AG04450 (cell line): ENCODE measurements at regions not wholly inside any gene's neighbourhood (a gene's known extent, or its start where the extent isn't known, plus 50 kb on each side); places are given as distances from the start of the nearest gene placed in this dataset.

Experiments used
- CTCF ChIA-PET: fragments of 300-600, 350-600 bp; formaldehyde crosslinking; extraction: SDS; loops from one replicate; lab custom pipeline; 2022; ENCODE audit warnings: antibody characterized with exemption, inconsistent platforms; lab: Charles Lee
- POLR2A ChIA-PET: fragments of 350-600 bp; formaldehyde crosslinking; extraction: SDS; loops from one replicate; lab custom pipeline; 2021; ENCODE audit warnings: antibody characterized with exemption, inconsistent platforms; lab: Yijun Ruan, JAX
- DNase-seq: peaks from one replicate; pipeline ENCODE4 v3.0.0-alpha.2; 2011; ENCODE audit warnings: low read depth, low spot score
- H3K27ac ChIP-seq: one replicate; pipeline ENCODE4 v1.5.1; 2012; ENCODE audit warnings: low read depth, low read length, control low read depth
- H3K27me3 ChIP-seq: one replicate; pipeline ENCODE4 v1.6.0; 2012; ENCODE audit warnings: low read length; ENCODE audit not compliant: control insufficient read depth, insufficient read depth
- H3K4me3 ChIP-seq: 2 replicates; pipeline ENCODE4 v1.5.1; 2011; ENCODE audit warnings: mild to moderate bottlenecking, low read depth, low read length, control low read depth
- H3K9me3 ChIP-seq: 2 replicates; pipeline ENCODE4 v1.5.1; 2012; ENCODE audit warnings: low read length; ENCODE audit not compliant: control insufficient read depth, insufficient read depth
- CTCF ChIP-seq: IDR thresholded peaks from 2 replicates; pipeline ENCODE4 v1.5.1; 2011; ENCODE audit warnings: low read depth, low read length, control low read depth, inconsistent platforms

- Histone ChIP-seq H3K4me3 (no peak overlapping the region), H3K27me3 (no peaks in the 10 kb centered on the region), H3K9me3 (no peaks in the 10 kb centered on the region), H3K27ac (no peak overlapping the region)
- TF ChIP-seq CTCF = no peak
- CTCF ChIA-PET = interaction anchor here (1.3 to 3.0 kb wide), 4 partner anchors 9 to 479 kb away, joined by 4 to 23 read pairs (median 9); no protein-coding TSS in a partner anchor
- POLR2A ChIA-PET = no interaction called here
- no peak for DNase-seq
These were observed 355.6 kb upstream of the DDI1 start for GRCh38 chr11:103680826-103681225.

GRCh38 chr11:103681855-103682254 lies 354.6 kb upstream of the DDI1 start:
- Histone ChIP-seq H3K9me3 (no peaks in the 10 kb centered on the region), H3K4me3 (no peak overlapping the region), H3K27ac (no peak overlapping the region), H3K27me3 (no peaks in the 10 kb centered on the region)
- ChIA-PET POLR2A (no interaction called here), CTCF (interaction anchor here (0.9 to 3.0 kb wide), 23 partner anchors 10 to 761 kb away, joined by 3 to 23 read pairs (median 4); partner anchors contain the start of gene PDGFD)
- no peak for DNase-seq
- TF ChIP-seq CTCF = no peak

DNA sequence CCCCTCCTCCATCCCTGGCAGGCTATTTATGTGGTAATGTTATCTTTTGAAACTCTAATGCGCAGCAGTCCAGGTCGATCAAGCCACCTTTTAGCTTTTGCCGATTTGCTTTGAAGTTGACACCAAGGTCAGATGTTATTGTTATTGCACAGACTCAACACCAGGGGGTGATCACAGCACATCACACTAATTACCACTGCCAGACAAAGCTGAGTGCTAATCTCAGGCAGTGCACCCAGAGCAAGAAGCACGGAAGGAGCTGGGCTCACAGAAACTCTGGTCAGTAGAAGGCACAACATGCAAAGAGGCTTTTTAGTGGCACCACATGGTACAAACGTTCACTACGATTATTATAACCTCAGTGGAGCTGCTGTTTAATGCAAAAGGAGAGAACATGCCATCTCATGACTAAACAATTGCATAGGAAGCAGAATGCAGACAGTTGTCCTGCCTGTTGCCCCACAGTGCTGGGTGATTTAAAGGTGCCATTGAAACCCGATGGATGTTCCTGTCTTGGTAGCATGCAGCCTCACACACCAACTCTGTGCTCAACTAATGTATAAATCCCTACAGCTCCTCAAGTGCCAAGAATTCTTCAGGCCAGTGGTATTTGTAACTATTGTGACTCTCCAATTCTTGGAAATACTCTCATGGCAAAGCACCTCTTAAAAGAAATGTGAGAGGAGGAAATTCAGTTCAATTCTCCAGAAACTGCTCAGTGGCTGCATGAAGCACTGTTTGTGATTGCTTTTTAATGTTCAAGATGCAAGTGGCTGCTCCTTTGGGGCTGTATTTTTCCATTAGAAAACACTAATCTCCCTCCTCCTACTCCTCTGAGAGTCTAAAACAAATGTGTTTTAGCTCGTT lies 353.9 kb upstream of the DDI1 start:
- Histone ChIP-seq H3K27me3 (no peaks in the 10 kb centered on the region), H3K9me3 (no peaks in the 10 kb centered on the region), H3K4me3 (no peak overlapping the region), H3K27ac (no peak overlapping the region)
- peak; percentile 75 for TF ChIP-seq CTCF
- POLR2A ChIA-PET = no interaction called here
- CTCF ChIA-PET = interaction anchor here (0.5 to 3.0 kb wide), 27 partner anchors 9 to 1121 kb away, joined by 3 to 23 read pairs (median 4); partner anchors contain the start of gene PDGFD
- DNase-seq = peak; percentile 39

GRCh38 chr11:103683576-103683975 lies 352.9 kb upstream of the DDI1 start:
- H3K9me3 ChIP-seq = no peaks in the 10 kb centered on the region
- ChIA-PET CTCF (interaction anchor here (1.2 to 3.0 kb wide), 5 partner anchors 10 to 480 kb away, joined by 4 to 23 read pairs (median 5); partner anchors contain the start of gene PDGFD), POLR2A (no interaction called here)
- no peak for TF ChIP-seq CTCF
- H3K27ac ChIP-seq = no peak overlapping the region
- no peak for DNase-seq
- no peaks in the 10 kb centered on the region for H3K27me3 ChIP-seq
- H3K4me3 ChIP-seq = no peak overlapping the region

DNA sequence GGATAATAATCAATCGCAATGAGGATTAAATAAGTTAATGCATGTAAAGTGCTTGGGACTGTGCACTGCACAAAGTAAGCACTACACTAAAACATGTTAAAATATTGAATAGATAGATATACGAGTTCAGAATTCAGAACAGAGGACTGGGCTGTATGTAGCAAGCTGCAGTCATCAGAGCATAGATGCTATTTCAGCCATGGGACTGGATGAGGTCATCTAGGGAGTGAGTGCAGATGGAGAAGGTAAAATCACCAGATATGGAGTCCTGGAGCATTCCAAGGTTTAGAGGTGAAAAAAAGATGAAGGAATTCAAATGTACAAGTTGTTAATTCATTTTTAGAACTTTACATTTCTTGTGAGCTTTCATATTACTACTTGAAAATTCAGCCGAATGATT lies 347.5 kb upstream of the DDI1 start:
- POLR2A ChIA-PET = no interaction called here
- no peak for DNase-seq
- Histone ChIP-seq H3K4me3 (no peak overlapping the region), H3K27ac (no peak overlapping the region), H3K27me3 (no peaks in the 10 kb centered on the region), H3K9me3 (no peaks in the 10 kb centered on the region)
- TF ChIP-seq CTCF = no peak
- CTCF ChIA-PET = no interaction called here
